Stimulated activated CD8-positive, alpha-beta memory T cell treated with anti-CD3 and anti-CD28 coated beads, Interleukin-4, amount 100 ng/mL, for 24 hours (primary cell): ENCODE measurements at regions not wholly inside any gene's neighbourhood (a gene's known extent, or its start where the extent isn't known, plus 50 kb on each side); places are given as distances from the start of the nearest gene placed in this dataset.
A peak's percentile ranks its signal among the peaks of the same experiment; 100 is the strongest.

ENCODE experiments used
- DNase-seq: peaks from one replicate; pipeline ENCODE4 v3.0.0-alpha.2; 2020; ENCODE audit warnings: low read depth

DNA sequence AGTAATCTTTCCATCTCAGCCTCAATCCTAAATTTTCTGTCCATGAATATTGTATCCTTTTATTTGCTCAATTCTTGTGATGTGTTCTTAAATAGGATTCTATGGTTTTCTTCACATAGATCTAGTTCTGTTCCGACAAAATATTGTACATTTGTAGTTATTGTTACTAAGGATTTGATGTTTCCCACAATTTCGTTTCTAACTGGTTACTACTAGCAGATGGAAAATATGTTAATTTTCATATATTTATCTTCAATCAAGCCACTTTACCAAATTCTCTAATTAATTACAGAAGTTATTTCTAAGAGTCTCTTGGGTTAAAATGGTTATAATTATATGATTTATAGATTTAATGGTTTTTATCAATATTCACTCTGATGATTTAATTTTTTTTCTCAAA lies 60.3 kb downstream of the SEC61B start:
- DNase-seq: no peak

DNA sequence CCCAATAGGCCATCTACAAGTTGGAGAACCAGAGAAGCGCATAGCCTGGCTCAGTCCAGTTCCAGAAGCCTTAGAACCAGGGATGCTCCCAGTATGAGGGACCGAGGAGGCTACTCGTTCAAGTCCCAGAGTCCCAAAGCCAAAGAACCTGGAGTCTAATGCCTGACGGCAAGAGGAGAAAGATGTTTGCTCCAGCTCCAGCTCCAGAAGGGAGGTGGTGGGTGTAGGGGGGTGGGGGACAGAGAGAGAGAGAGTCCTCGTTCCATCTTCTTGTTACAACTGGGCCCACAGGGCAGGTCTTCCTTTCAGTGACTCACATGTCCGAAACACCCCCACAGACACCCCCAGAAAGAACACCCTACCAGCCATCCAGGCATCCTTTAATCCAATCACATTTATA lies 63.9 kb downstream of the SEC61B start:
- no peak for DNase-seq

DNA sequence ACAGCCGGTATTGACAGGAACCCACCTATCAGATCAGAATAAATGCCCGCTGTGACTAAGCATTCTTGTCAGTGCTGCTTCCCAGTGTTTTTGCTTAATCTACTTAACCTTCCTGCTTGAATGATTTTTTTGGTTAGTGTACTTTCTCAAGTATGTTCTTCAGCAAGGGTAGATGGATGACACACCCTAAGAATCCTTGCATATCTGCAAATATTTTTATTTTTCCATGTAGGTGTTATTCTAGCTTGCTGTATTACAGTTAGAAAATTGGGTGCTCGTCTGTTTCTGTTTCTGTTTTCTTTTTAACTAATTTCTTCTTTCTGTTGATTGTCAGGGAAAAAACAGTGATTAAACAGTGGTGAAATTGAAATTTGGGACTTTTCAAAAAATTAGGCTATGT lies 64.5 kb downstream of the SEC61B start:
- DNase-seq: no peak

DNA sequence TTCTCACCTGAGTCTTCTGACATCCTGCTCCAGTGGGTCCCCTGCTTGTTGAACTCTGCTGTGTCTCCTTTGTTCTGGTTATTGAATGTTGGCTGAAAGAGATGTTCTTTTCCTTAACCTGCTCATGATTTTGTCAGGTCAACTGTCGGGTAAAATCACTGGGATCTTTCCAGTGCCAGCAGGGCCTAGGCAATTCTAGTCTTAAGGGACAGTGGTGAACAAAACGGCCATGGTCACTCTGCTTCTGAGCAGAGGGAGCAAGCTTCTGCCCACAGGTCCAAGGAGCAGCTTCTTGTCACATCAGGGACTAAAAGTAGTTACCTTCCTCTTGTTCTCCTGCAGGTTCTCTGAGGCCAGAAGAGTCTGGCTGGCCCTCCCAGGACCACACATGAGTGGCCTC lies 65.6 kb downstream of the SEC61B start:
- DNase-seq: no peak

DNA sequence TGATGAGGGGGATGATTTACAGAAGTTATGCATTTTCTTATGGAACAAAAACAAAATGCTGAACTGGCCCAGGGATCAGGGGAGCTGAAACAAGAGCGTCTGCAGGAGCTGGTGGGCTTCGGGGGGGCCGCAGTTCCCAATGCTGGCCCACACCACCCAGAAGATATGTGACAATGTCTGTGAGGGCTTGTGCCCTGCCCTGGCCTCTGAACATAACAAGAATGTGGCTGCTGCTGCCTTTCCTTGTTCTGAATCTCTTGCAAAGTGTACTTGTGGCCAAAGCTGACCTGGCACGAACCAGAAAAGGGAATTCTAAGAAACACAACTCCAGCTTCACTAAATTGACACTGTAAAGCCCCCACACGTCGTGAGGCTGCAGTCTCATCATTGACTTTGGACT lies 66.7 kb downstream of the SEC61B start:
- DNase-seq: no peak

DNA sequence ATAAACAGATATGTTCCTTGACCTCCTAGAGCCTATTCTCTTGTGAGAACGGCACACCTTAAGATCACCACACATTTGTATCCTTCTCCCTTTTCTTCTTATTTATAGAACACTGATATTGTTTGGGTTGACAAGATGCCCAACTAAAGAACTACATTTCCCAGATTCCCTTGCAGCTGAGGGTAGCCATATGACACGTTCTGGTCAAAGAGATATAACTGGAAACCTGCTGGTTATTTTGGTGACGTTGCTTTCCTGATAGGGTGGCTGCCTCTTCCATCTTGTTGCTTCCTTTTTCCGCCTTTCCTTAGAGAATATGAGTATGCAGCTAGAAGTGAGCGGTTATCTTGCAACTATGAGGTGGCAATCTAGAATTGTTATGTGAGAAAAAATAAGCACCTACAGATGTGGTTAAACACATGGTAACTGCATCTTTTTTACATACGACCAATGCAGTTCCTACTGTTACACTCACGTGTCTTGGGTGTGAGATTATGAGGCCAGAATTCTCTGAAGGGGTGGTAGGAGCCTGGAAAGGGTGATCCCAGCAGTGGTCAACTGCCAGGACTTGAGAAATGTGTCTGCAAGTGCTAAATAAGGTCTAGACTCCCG lies 72.9 kb downstream of the SEC61B start:
- no peak for DNase-seq

DNA sequence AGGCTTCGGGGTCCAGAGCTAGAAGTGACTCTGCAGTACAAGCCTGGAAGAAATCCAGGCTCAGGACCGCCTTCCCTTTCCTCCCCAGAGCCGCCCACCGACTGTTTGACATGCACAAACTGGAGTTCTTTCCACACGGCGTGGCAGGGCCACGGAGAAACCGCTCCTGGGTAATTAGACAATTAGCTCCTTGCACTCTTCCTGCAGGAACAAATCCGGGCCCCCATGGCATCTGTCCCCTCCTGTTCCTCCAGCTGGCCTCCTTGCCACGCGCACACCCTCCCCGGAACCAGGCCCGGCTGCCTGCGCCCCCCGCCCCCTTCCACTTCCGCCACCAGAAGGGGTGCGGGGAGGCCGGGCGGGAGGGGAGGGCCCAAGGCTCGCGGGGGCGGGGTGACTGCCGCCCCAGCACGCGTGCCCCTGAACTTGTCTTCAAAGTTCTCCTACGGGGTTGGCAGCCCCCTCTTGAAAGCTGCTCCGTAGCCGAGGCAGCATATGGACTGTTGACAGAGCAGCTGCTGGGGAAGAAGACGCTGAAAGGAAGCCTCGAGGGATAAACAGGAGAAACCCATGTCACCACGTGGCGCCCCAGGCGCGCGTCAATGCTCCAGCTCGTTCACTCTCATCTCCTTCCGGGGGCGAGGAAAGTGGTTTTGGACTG lies 74.3 kb downstream of the SEC61B start:
- DNase-seq: peak; percentile 0

DNA sequence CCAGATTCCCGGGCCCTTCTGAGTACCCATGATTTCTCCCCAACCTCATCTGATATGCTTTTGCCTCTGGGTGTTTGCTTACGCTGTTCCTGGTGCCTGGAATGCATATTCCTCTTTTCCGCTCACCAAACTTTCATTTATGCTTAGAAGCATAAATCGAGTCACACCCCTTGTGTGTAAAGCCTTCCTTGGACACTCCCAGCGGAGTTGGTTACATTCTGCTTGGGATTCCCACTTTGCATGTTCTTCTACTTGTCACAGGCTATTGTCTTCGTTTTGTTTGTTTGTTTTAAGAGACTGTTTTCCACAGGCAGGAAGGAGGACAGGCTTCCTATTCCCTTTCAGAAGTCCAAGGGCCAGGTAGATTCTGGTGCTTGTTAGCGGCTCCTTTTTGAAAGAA lies 76.5 kb downstream of the SEC61B start:
- no peak for DNase-seq

DNA sequence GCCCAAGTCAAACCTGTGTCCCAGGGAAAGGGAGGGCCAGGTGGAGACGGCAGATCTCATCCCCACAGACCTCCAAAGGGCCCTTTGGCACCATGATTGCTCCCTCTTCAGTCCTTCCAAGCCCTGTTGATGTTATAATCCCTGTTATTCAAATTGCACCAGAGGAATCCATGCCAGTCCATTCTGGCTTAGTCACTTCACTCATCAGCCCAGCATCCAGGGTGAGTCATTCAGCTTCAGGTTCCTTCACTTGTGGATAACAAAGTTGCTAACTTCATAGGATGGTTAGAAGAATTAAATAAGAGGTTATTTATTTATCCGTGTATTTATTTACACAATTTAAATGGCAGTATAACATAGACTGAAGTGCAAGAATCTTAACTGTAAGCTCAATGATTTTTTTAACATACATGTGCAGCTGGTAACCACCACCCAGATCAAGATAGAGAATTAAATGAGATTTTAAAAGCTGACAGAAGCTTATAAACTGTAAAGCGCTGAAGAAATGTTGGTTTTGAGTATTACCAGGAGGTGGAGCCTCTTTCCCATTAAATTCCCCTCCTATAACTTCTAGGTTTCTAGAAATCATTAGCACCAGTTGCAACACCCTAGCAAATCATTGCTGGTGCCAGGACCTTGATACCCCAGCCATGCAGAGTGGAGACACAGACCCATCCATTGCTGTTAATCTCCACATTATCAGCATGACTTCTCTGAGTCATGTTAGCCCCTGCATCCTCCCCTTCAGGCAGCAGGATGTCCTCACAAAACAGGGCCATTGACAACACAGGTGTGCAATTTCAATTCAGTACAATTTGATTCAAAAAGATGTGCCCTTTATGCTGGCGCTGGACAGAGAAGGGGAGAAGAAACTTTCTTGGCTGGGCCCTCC lies 77.4 kb downstream of the SEC61B start:
- DNase-seq: no peak

DNA sequence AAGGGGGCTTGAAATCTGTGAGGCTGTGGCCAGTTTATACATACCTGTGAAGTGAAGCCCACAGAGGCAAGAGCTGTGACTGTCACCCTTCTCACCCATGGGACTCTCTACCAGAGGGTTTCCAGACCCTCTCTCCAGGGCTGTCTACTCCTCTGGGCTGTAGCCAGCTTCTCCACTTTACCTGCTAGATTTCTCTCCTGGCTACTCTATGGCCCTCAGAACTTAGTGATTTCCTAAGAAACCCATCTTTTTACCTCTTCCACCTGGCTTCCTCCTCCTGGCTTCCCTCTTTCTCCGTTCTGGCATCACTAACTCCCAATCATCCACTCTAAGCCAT lies 78.0 kb downstream of the SEC61B start:
- DNase-seq: no peak

DNA sequence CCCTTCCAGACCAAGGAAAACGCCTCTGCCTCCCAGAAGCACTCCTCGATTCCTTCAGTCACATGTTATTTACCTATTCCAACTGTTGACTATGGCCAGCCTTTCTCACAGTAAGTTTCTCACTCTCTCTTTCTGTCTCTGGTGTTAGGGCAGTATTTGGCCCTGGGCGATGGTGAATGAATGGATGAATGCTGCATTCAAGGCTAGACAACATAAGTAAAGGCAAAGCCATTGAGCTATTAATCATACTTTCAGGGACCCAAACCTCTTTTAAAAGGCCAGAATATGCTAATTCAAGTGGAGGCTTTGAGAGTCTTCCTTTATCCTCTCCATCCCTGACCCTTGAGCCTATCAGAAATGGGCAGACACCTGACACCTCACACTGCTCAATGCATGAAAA lies 78.5 kb downstream of the SEC61B start:
- DNase-seq: no peak

DNA sequence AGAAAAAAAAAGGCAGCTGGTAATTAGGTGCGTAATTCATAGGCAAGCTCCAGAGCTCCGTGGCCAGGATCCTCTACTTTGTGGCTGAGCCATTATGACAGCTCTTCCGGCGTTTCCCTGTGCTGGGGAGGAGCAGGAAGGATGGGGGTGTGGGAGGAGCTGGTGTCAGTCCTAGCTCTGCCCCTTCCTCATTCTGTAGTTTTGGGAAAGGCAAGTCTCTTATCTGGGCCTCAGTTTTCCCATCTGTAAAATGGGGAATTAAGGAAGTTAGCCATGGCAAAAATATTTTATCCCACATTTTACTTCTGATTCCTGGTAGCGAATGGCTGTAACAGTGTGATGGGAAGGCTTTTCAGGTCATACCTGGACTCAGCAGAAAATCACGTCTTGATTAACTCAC lies 81.1 kb downstream of the SEC61B start:
- no peak for DNase-seq

DNA sequence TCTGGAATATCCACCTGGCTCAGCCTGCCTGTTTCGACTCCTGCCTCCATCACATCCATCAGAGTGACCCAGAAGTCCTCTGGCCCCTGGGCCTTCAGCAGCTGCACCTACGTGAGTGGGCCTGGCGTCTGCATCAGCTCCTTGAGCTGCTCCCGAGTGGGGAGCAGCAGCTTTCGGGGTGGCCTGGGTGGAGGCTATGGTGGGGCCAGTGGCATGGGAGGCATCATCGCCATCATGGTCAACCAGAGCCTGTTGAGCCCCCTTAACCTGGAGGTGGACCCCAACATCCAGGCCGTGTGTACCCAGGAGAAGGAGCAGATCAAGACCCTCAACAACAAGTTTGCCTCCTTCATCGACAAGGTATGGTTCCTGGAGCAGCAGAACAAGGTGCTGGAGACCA lies 83.0 kb downstream of the SEC61B start:
- no peak for DNase-seq

DNA sequence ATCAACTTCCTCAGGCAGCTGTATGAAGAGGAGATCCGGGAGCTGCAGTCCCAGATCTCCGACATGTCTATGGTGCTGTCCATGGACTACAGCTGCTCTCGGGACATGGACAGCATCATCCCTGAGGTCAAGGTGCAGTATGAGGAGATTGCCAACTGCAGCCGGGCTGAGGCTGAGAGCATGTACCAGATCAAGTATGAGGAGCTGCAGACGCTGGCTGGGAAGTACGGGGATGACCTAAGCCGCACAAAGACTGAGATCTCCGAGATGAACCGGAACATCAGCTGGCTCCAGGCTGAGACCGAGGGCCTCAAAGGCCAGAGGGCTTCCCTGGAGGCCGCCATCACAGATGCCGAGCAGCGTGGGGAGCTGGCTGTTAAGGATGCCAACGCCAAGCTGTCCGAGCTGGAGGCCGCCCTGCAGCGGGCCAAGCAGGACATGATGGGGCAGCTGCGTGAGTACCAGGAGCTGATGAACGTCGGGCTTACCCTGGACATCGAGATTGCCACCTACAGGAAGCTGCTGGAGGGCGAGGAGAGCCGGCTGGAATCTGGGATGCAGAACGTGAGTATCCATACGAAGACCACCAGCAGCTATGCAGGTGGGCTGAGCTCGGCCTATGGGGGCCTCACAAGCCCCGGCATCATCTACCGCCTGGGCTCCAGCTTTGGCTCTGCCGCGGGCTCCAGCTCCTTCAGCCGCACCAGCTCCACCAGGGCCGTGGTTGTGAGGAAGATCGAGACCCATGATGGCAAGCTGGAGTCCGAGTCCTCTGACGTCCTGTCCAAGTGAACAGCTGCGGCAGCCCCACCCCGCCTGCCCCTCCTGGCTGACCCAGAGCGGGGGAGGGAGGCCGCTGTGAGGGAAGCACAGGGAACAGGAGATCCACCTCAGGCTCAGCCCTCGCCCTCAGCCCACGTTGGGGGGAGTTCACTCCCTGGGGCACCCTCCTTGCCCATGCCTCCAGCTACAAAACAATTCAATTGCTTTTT lies 84.0 kb downstream of the SEC61B start:
- no peak for DNase-seq

DNA sequence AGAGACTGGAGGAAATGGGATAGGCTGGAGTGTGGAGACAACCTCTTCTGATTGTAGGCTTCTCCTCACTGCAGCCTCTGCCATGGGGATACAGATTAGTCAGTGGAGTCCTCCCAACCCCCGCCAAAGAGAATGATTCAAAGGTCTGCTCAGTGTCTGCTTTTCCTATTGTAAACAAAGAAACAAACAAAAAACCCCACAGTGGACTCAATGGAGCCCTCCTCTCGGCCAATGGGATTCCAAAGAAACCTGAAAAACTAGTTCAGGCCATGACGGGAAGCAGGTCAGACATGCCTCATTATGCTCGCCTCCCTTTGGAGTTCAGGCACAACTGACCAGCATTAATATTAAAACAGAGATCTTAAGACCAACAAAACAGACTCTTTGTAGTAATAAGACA lies 85.8 kb downstream of the SEC61B start:
- DNase-seq: no peak

DNA sequence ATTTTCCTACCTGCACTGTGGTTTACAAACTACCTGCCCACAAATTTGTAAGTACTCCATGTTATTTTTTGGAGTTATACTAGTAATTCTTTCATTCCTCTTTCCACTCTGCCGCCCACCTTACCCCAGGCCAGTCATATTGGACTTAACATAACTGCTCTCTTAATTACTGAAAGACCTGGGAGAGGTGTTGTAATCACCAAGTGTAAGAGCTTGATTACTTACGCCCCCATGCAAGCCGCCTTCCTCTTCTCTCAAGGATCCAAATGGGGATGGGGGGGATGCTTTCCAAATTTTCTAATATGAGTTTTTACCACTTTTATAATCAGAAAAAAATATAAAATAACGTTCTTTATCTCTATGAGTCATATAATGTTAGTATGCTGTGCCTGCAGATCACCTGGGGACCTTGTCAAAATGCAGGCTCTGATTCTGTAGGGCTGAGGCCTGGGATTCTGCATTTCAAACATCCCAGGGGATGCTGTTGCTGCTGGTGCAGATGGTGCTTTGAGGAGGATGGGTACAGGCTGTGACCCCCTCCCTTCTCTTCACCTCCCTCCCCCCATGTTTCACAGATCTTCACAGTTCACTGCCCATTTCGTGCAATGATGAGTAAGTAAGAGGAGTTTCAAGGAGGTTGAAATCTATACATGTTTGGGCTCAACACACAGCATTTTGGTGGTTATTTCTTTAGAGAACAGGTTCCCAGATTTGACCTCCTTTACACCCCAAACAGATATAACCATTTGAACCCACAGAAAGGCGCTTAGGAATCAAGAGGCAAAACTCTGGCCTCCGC lies 87.3 kb downstream of the SEC61B start:
- no peak for DNase-seq

DNA sequence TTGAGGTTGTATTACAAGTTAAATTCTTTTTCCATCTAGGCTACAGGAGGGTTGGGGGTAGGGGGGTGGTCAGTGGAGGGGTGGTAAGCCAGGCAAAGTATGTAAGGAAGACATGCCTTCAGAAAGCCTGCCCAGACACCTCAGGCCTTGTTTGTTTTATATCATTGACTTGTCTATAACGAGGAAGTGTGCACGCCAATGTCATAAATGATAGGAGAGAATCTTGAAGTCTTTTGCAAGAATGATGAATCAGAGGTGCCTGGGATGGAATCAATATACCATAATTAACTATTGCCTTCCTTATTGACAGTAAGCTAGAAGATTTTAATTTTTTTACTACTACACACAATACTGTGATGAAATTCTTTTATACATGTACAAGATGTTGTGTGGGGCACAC lies 90.7 kb downstream of the SEC61B start:
- no peak for DNase-seq

DNA sequence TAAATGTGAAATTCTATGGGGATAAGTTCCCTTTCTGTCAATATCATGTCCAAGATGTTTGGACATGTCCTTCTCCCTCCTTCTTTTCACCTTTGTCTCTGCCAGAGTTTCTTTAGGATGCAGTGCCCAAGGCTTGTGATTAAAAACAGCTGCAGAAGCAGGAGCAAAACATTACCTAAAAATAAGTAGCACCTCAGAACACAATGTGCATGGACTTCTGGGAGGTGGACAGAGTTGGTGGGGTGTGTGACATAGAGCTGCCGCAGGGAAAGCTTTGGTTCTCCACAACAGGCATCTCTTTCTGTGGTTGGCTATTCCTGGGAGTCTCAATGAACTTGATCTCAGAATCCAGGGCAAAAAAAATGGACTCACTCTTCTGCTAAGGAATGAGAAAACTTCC lies 97.0 kb downstream of the SEC61B start:
- no peak for DNase-seq

DNA sequence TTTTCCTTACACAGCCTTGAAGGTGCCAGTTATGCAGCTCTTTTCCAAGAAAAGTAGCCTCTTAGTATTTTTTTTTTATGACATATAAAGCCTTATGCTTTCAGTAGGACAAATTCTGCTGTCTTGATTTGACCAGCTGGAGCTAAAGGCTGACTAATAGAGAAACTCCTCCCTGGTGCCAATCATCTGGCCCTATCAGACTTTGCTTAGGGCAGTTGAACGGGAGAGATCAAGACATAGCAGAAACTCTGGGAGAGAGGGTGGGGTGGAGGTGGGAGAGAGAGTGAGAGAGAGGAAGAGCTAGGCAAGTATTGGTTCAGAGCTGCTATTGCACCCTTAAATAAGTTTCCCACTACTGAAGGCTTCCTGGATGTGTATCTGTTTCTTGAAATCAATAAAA lies 100.2 kb downstream of the SEC61B start:
- DNase-seq: no peak

DNA sequence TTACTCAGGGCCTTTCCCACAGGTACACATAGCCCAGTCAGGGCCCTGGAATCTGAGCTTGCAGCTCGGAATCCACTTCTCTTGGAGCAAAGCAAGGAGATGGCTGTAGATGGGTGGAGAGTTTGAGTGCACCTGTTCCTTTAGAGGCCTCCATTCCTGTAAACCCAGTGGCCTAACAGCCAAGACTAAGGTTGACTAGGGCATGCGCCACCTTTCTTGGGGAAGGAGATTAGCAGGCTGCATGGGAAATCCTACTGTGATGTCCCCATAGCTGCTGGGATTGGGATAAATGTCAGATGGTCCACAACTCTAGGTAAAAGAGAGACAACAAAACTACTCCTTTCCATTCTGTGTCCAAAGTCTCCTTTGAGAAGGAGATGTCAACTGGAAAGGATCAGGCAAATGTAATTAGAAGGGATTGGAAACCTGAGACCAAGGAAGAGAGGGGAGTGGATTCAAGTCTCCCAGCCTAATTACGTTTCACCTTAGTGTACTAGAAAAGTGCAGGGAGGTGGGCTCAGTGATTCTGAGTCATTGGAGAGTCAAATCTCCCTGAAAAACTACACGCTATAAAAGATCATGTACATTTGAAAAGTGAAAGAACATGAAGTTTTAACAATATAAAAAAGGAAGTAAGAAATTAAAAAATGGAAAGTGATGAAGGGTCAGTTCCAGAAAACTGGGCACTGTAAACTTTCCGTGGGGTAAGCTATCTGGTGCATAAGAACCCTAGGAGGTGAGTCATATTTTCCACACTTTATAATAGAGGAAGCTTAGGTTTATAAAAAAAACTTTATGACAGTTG lies 104.2 kb downstream of the SEC61B start:
- DNase-seq: no peak

DNA sequence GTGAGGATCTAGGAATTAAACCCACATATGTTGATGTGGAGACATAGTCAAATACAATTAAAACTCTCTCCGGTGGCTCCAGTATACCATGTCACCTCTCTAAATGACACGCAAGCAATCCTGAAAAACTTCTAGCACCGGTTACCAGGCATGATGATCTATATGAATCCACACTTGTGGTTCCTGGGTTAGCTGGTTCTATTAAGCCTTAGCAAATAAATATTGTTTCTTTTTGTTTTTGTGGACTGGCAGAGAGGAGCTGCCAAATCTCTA lies 104.8 kb downstream of the SEC61B start:
- no peak for DNase-seq
